ENCODE measurements at regions not wholly inside any gene's neighbourhood (a gene's known extent, or its start where the extent isn't known, plus 50 kb on each side); places are given as distances from the start of the nearest gene placed in this dataset.

DNA sequence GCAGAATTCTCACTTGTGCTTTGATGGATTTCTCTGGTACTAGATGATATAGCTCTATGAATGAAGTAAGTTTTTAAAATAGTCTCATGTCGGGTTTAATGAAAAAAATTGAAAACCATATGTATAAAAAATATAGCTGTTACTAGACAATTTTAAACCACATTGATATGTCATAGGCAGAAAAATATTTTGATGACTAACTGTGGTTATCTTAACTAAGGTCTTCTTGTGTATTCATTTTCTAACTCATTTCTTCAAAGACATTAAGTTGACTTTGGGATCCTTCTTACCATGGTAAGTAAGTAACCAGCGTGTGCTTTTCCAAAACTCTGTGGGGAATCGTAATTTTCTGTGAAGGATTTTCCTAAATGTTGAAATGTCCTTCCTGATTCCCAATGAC, 160.9 kb upstream of the COL3A1 start:
- CTCF ChIA-PET = no interaction called here
- DNase-seq (ENCODE audit: extremely low spot score) = no peak
- no peak for TF ChIP-seq BHLHE40 (IDR thresholded peaks at IDR 0.05; ENCODE audit: borderline replicate concordance)
- no peak for TF ChIP-seq SUZ12 (IDR thresholded peaks at IDR 0.05)
- no peak for TF ChIP-seq TARDBP (IDR thresholded peaks at IDR 0.05)
- TF ChIP-seq CTBP1 (IDR thresholded peaks at IDR 0.05; ENCODE audit: borderline replicate concordance) = no peak
- no peak for TF ChIP-seq FOXM1 (IDR thresholded peaks at IDR 0.05; ENCODE audit: borderline replicate concordance)
- TF ChIP-seq, protein P1, sequence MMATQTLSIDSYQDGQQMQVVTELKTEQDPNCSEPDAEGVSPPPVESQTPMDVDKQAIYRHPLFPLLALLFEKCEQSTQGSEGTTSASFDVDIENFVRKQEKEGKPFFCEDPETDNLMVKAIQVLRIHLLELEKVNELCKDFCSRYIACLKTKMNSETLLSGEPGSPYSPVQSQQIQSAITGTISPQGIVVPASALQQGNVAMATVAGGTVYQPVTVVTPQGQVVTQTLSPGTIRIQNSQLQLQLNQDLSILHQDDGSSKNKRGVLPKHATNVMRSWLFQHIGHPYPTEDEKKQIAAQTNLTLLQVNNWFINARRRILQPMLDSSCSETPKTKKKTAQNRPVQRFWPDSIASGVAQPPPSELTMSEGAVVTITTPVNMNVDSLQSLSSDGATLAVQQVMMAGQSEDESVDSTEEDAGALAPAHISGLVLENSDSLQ (IDR thresholded peaks at IDR 0.05) = no peak
- TF ChIP-seq HDGF (IDR thresholded peaks at IDR 0.05; ENCODE audit: borderline replicate concordance) = no peak
- no peak for TF ChIP-seq ARNT (IDR thresholded peaks at IDR 0.05)
- no peak for TF ChIP-seq LEF1 (IDR thresholded peaks at IDR 0.05; ENCODE audit: borderline replicate concordance)
- TF ChIP-seq ELF4 (IDR thresholded peaks at IDR 0.05) = no peak
- TF ChIP-seq L3MBTL2 (conservative IDR thresholded peaks at IDR 0.05) = no peak
- TF ChIP-seq ZNF384 (IDR thresholded peaks at IDR 0.05) = no peak
- no peak for TF ChIP-seq FOXA1 (IDR thresholded peaks at IDR 0.05)
- no peak for TF ChIP-seq FOXK2 (IDR thresholded peaks at IDR 0.05)
- no peak for TF ChIP-seq NFRKB (IDR thresholded peaks at IDR 0.05)
- TF ChIP-seq SP1 (IDR thresholded peaks at IDR 0.05) = no peak
- POLR2A ChIA-PET = no interaction called here

DNA sequence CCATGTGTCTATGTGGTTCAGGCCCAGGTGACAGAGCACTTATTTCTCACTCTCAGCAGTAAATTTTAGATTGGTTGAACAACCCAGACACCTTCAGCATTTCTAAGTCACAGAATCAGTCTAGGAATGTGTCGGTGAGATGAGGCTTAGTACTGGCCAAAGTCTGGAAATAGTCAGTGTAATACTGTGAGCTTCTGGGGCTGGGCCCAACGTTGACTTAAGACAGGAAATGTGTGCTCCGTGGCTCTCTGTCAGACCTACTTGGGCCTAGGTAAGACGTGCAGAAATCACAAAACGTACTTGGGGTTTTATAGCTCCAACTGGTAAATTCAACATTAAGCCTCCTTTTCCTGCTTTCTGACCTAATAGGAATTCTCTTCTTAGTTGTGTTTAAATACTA, 160.3 kb upstream of the COL3A1 start:
- ChIA-PET POLR2A (no interaction called here), CTCF (no interaction called here)
- no peak for DNase-seq (ENCODE audit: extremely low spot score)
- no peak for TF ChIP-seq TARDBP (IDR thresholded peaks at IDR 0.05)
- TF ChIP-seq ARNT (IDR thresholded peaks at IDR 0.05) = no peak
- no peak for TF ChIP-seq FOXK2 (IDR thresholded peaks at IDR 0.05)
- no peak for TF ChIP-seq HDGF (IDR thresholded peaks at IDR 0.05; ENCODE audit: borderline replicate concordance)
- TF ChIP-seq ZNF384 (IDR thresholded peaks at IDR 0.05) = no peak
- no peak for TF ChIP-seq CTBP1 (IDR thresholded peaks at IDR 0.05; ENCODE audit: borderline replicate concordance)
- TF ChIP-seq NFRKB (IDR thresholded peaks at IDR 0.05) = no peak
- no peak for TF ChIP-seq LEF1 (IDR thresholded peaks at IDR 0.05; ENCODE audit: borderline replicate concordance)
- TF ChIP-seq, protein P1 (IDR thresholded peaks at IDR 0.05) = no peak
- TF ChIP-seq SUZ12 (IDR thresholded peaks at IDR 0.05) = no peak
- TF ChIP-seq SP1 (IDR thresholded peaks at IDR 0.05) = no peak
- TF ChIP-seq L3MBTL2 (conservative IDR thresholded peaks at IDR 0.05) = no peak
- no peak for TF ChIP-seq ELF4 (IDR thresholded peaks at IDR 0.05)
- TF ChIP-seq FOXM1 (IDR thresholded peaks at IDR 0.05; ENCODE audit: borderline replicate concordance) = no peak
- TF ChIP-seq BHLHE40 (IDR thresholded peaks at IDR 0.05; ENCODE audit: borderline replicate concordance) = no peak
- no peak for TF ChIP-seq FOXA1 (IDR thresholded peaks at IDR 0.05)

DNA sequence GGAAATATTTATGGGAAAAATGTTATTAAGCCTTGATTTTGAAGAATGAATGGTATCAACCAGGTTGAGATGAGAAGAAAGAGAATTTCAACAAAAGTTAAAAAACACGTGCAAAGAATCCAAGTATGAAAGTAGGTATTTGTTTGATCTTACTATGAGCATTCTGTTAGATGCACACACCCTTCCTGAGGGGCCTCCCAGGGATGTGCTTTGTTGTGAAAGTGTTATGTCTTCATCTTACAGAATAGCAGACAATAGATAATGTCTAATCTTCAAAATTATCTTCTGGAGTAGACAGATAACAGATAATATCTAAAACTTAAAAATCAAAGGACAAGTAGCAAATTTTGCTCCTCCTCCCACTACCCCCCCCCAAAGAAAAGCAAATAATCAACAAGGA, 155.2 kb upstream of the COL3A1 start:
- CTCF ChIA-PET = no interaction called here
- DNase-seq (ENCODE audit: extremely low spot score) = no peak
- no peak for TF ChIP-seq FOXK2 (IDR thresholded peaks at IDR 0.05)
- no peak for TF ChIP-seq L3MBTL2 (conservative IDR thresholded peaks at IDR 0.05)
- no peak for TF ChIP-seq BHLHE40 (IDR thresholded peaks at IDR 0.05; ENCODE audit: borderline replicate concordance)
- no peak for TF ChIP-seq SUZ12 (IDR thresholded peaks at IDR 0.05)
- TF ChIP-seq ELF4 (IDR thresholded peaks at IDR 0.05) = no peak
- TF ChIP-seq HDGF (IDR thresholded peaks at IDR 0.05; ENCODE audit: borderline replicate concordance) = no peak
- no peak for TF ChIP-seq FOXA1 (IDR thresholded peaks at IDR 0.05)
- TF ChIP-seq, protein P1 (IDR thresholded peaks at IDR 0.05) = no peak
- TF ChIP-seq SP1 (IDR thresholded peaks at IDR 0.05) = no peak
- no peak for TF ChIP-seq LEF1 (IDR thresholded peaks at IDR 0.05; ENCODE audit: borderline replicate concordance)
- TF ChIP-seq CTBP1 (IDR thresholded peaks at IDR 0.05; ENCODE audit: borderline replicate concordance) = no peak
- no peak for TF ChIP-seq TARDBP (IDR thresholded peaks at IDR 0.05)
- TF ChIP-seq ZNF384 (IDR thresholded peaks at IDR 0.05) = no peak
- TF ChIP-seq ARNT (IDR thresholded peaks at IDR 0.05) = no peak
- TF ChIP-seq NFRKB (IDR thresholded peaks at IDR 0.05) = no peak
- POLR2A ChIA-PET = no interaction called here

DNA sequence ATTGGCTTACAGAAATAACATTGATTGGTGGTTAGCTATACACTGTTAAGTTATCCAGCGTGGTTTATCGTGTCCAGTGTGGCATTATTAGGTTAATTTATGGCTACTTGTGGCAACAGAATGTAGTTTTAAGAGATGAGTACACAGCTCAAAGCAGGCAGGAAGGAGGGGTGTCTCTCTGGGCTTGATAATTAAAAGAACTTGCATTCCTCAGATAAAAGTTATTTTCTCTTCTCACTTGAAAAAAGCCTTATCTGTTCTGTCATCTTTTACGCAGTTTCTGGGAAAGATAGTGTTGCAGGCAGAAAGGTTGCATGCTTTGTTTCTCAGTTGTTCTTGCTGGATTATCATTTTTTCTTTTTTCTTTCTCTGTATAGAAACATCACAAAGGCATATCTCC, 154.4 kb upstream of the COL3A1 start:
- TF ChIP-seq SUZ12 (IDR thresholded peaks at IDR 0.05) = no peak
- TF ChIP-seq HDGF (IDR thresholded peaks at IDR 0.05; ENCODE audit: borderline replicate concordance) = no peak
- no peak for TF ChIP-seq BHLHE40 (IDR thresholded peaks at IDR 0.05; ENCODE audit: borderline replicate concordance)
- ChIA-PET POLR2A (no interaction called here), CTCF (no interaction called here)
- no peak for DNase-seq (ENCODE audit: extremely low spot score)

DNA sequence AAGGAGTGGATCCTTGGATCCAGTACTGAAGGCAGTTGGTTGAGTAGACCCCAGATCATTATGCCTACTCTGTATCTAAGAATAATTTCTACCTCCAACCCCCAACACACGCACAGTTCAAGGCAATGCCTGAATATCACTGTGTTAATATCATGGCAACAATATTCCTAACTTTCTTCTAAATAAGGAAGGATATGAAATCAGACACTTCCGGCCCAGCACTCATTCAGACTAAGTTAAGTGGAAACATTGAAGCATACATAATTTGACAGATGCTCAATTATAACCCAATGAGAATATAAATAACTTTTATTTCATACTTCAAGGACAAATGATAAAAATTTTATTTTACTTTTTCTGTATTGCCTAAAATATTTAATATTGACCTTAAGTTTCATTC, 153.6 kb upstream of the COL3A1 start:
- no peak for DNase-seq (ENCODE audit: extremely low spot score)
- no peak for TF ChIP-seq CTBP1 (IDR thresholded peaks at IDR 0.05; ENCODE audit: borderline replicate concordance)
- no peak for TF ChIP-seq SUZ12 (IDR thresholded peaks at IDR 0.05)
- TF ChIP-seq NFRKB (IDR thresholded peaks at IDR 0.05) = no peak
- TF ChIP-seq SP1 (IDR thresholded peaks at IDR 0.05) = no peak
- TF ChIP-seq, protein P1 (IDR thresholded peaks at IDR 0.05) = no peak
- no peak for TF ChIP-seq FOXM1 (IDR thresholded peaks at IDR 0.05; ENCODE audit: borderline replicate concordance)
- no peak for TF ChIP-seq FOXK2 (IDR thresholded peaks at IDR 0.05)
- no peak for TF ChIP-seq BHLHE40 (IDR thresholded peaks at IDR 0.05; ENCODE audit: borderline replicate concordance)
- no peak for TF ChIP-seq ZNF384 (IDR thresholded peaks at IDR 0.05)
- no peak for TF ChIP-seq HDGF (IDR thresholded peaks at IDR 0.05; ENCODE audit: borderline replicate concordance)
- TF ChIP-seq TARDBP (IDR thresholded peaks at IDR 0.05) = no peak
- no peak for TF ChIP-seq LEF1 (IDR thresholded peaks at IDR 0.05; ENCODE audit: borderline replicate concordance)
- no peak for TF ChIP-seq ARNT (IDR thresholded peaks at IDR 0.05)
- no peak for TF ChIP-seq FOXA1 (IDR thresholded peaks at IDR 0.05)
- no peak for TF ChIP-seq ELF4 (IDR thresholded peaks at IDR 0.05)
- TF ChIP-seq L3MBTL2 (conservative IDR thresholded peaks at IDR 0.05) = no peak
- POLR2A ChIA-PET = no interaction called here
- CTCF ChIA-PET = no interaction called here

Data from HEK293T (cell line).